SKM-1 treated with dmso at 0.1 percent for 144 hours (cell line): ENCODE measurements at regions not wholly inside any gene's neighbourhood (a gene's known extent, or its start where the extent isn't known, plus 50 kb on each side); places are given as distances from the start of the nearest gene placed in this dataset.

Experiments used
- DNase-seq: peaks from one replicate; lab custom pipeline; 2025; ENCODE audit not compliant: unreplicated experiment; lab: John Stamatoyannopoulos, UW

- no peak for DNase-seq
Measured at GRCh38 chr4:137692205-137692604, 159.9 kb upstream of the PCDH18 start.

GRCh38 chr4:137688651-137689050 lies 156.4 kb upstream of the PCDH18 start:
- no peak for DNase-seq

GRCh38 chr4:137685357-137685756 lies 153.1 kb upstream of the PCDH18 start:
- DNase-seq, result no peak

- no peak for DNase-seq
Measured at GRCh38 chr4:137681081-137681480, 148.8 kb upstream of the PCDH18 start.

- no peak for DNase-seq
Measured at GRCh38 chr4:137678796-137679195, 146.5 kb upstream of the PCDH18 start.

- no peak for DNase-seq
Measured at GRCh38 chr4:137677863-137678262, 145.6 kb upstream of the PCDH18 start.

GRCh38 chr4:137676357-137676998 lies 144.2 kb upstream of the PCDH18 start:
- DNase-seq, result no peak

GRCh38 chr4:137674066-137674465 lies 141.8 kb upstream of the PCDH18 start:
- no peak for DNase-seq

GRCh38 chr4:137668885-137669545 lies 136.7 kb upstream of the PCDH18 start:
- DNase-seq, result no peak

GRCh38 chr4:137664416-137664815 lies 132.1 kb upstream of the PCDH18 start:
- no peak for DNase-seq

GRCh38 chr4:137664046-137664387 lies 131.7 kb upstream of the PCDH18 start:
- DNase-seq, result no peak

GRCh38 chr4:137663251-137664045 lies 131.2 kb upstream of the PCDH18 start:
- DNase-seq, result no peak

GRCh38 chr4:137661693-137662092 lies 129.4 kb upstream of the PCDH18 start:
- DNase-seq, result no peak

- DNase-seq, result no peak
Measured at GRCh38 chr4:137660211-137660610, 127.9 kb upstream of the PCDH18 start.

- DNase-seq, result no peak
Measured at GRCh38 chr4:137659431-137659830, 127.1 kb upstream of the PCDH18 start.

GRCh38 chr4:137656661-137657060 lies 124.4 kb upstream of the PCDH18 start:
- DNase-seq, result no peak

- DNase-seq, result no peak
Measured at GRCh38 chr4:137655302-137655701, 123.0 kb upstream of the PCDH18 start.

- no peak for DNase-seq
Measured at GRCh38 chr4:137651128-137651527, 118.8 kb upstream of the PCDH18 start.

GRCh38 chr4:137649711-137650450 lies 117.6 kb upstream of the PCDH18 start:
- DNase-seq, result no peak

GRCh38 chr4:137648531-137648930 lies 116.2 kb upstream of the PCDH18 start:
- DNase-seq, result no peak

- no peak for DNase-seq
Measured at GRCh38 chr4:137647375-137647774, 115.1 kb upstream of the PCDH18 start.

GRCh38 chr4:137644201-137644600 lies 111.9 kb upstream of the PCDH18 start:
- no peak for DNase-seq
